ENCODE measurements at regions not wholly inside any gene's neighbourhood (a gene's known extent, or its start where the extent isn't known, plus 50 kb on each side); places are given as distances from the start of the nearest gene placed in this dataset.

DNA sequence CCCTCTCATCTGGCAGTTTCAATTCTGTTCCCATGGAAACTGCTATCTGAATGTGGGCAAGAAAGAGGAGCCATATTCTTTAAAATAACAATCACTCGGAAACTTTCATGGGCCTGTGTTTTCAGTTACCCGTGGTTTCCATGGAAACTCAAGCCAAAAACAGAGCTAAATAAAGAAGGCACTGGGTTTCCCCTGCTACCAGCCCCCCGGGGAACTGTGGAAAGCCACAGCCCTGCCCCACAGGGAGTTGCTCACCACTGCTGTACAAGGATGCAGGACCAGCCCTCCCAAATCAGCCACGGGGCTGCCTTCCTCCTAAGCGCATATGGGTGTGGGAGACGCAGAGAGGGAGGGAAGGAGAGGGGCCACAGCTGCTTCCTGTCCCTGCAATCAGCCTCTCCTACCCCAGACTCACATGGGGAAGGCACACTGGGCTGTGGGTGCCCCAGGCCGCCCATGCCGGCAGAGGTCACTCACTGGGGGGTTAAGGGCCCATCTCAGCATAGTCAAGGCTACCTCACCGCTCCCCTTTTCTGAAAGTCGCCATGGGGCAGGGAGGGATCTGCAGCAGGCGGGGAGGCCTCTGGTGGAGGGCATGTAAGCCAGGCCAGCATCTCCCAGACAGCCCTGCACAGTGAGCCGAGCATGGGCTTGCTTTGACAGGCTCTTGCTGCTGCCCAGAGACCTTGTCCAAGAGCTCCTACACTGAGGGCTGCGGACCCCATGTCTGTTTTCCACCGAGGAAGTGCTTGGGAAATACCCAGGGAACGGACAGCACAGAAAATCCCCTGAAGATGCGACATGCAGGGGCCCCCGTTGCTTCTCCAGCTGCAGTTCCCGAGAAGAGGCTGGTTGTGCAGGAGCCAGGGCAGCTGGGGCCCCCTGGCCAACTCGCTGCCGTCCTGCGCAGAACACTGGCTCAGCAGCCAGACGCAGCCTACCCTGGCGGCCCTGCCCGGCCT is 157.3 kb upstream of the PPP2R2D start:
- TF ChIP-seq, protein P1, sequence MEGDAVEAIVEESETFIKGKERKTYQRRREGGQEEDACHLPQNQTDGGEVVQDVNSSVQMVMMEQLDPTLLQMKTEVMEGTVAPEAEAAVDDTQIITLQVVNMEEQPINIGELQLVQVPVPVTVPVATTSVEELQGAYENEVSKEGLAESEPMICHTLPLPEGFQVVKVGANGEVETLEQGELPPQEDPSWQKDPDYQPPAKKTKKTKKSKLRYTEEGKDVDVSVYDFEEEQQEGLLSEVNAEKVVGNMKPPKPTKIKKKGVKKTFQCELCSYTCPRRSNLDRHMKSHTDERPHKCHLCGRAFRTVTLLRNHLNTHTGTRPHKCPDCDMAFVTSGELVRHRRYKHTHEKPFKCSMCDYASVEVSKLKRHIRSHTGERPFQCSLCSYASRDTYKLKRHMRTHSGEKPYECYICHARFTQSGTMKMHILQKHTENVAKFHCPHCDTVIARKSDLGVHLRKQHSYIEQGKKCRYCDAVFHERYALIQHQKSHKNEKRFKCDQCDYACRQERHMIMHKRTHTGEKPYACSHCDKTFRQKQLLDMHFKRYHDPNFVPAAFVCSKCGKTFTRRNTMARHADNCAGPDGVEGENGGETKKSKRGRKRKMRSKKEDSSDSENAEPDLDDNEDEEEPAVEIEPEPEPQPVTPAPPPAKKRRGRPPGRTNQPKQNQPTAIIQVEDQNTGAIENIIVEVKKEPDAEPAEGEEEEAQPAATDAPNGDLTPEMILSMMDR (IDR thresholded peaks at IDR 0.05; ENCODE audit: low read depth, low read length, poor library complexity, severe bottlenecking) = no peak
- no peak for TF ChIP-seq EZH2phosphoT487 (IDR thresholded peaks at IDR 0.05; ENCODE audit: borderline replicate concordance, low read length)

Measured in DOHH2 (cell line).